GM23248 (cell line): ENCODE measurements at regions not wholly inside any gene's neighbourhood (a gene's known extent, or its start where the extent isn't known, plus 50 kb on each side); places are given as distances from the start of the nearest gene placed in this dataset.

ENCODE experiments used
- EZH2 ChIP-seq: fragments of 200-600 bp; sonication (generic); IDR thresholded peaks from 2 replicates; pipeline ENCODE4 v1.6.1; 2018; ENCODE audit warnings: antibody characterized with exemption, mild to moderate bottlenecking; ENCODE audit not compliant: insufficient read depth, poor library complexity, severe bottlenecking
- EZH2phosphoT487 ChIP-seq: fragments of 200-600 bp; sonication (generic); IDR thresholded peaks from 2 replicates; pipeline ENCODE4 v1.6.1; 2018; ENCODE audit warnings: antibody characterized with exemption, moderate library complexity, mild to moderate bottlenecking, low read depth; ENCODE audit not compliant: insufficient read depth

- TF ChIP-seq EZH2 (no peak), EZH2phosphoT487 (no peak)
Measured at GRCh38 chr2:146455325-146455724, 1389.5 kb upstream of the ACVR2A start.
